SK-N-MC (cell line): ENCODE measurements at regions not wholly inside any gene's neighbourhood (a gene's known extent, or its start where the extent isn't known, plus 50 kb on each side); places are given as distances from the start of the nearest gene placed in this dataset.
"Not testable (repeated sequence)": the region's sequence is repeated elsewhere in the genome, so short reads cannot be mapped to it uniquely, and the experiment has no call there.

Experiments
- DNase-seq: peaks from one replicate; pipeline ENCODE4 v3.0.0-alpha.2; 2011; ENCODE audit warnings: low read depth, low spot score
- H3K27ac ChIP-seq: fragments of 200-600 bp; sonication (generic); 2 replicates; pipeline ENCODE4 v1.5.1; 2016; ENCODE audit warnings: mixed run types
- H3K36me3 ChIP-seq: fragments of 200-600 bp; sonication (generic); 2 replicates; pipeline ENCODE4 v1.6.1; 2017; ENCODE audit warnings: antibody characterized with exemption, low read length, mixed read lengths; ENCODE audit not compliant: insufficient read depth
- H3K4me3 ChIP-seq: fragments of 200-600 bp; sonication (generic); 2 replicates; pipeline ENCODE4 v1.5.1; 2016
- H3K9ac ChIP-seq: fragments of 200-600 bp; sonication (generic); 2 replicates; pipeline ENCODE4 v1.8.0; 2017; ENCODE audit warnings: mixed run types, mixed read lengths; ENCODE audit not compliant: insufficient read length
- H3K9me3 ChIP-seq: fragments of 200-600 bp; sonication (generic); 2 replicates; pipeline ENCODE4 v1.6.1; 2017; ENCODE audit warnings: low read depth, mild to moderate bottlenecking, antibody characterized with exemption, low read length, moderate library complexity, mixed read lengths
- EZH2 ChIP-seq: fragments of 200-600 bp; sonication (generic); IDR thresholded peaks from one replicate; pipeline ENCODE4 v1.6.1; 2017; ENCODE audit warnings: antibody characterized with exemption
- FOXP2 ChIP-seq: optimal IDR thresholded peaks from 2 replicates; pipeline ENCODE3; 2011; ENCODE audit warnings: mild to moderate bottlenecking, moderate library complexity; ENCODE audit not compliant: insufficient read depth; ENCODE audit errors: extremely low read length, control extremely low read depth
- POLR2AphosphoS5 ChIP-seq: IDR thresholded peaks from 2 replicates; pipeline ENCODE4 v1.6.1; 2012; ENCODE audit warnings: mild to moderate bottlenecking, low read depth, low read length, borderline replicate concordance

- Histone ChIP-seq H3K27ac (no peak overlapping the region), H3K9ac (no peak overlapping the region), H3K4me3 (no peak overlapping the region), H3K36me3 (no peaks in the 10 kb centered on the region), H3K9me3 (no peaks in the 10 kb centered on the region)
- TF ChIP-seq FOXP2 (no peak), POLR2AphosphoS5 (no peak), EZH2 (no peak)
- DNase-seq: no peak
Observed at GRCh38 chr2:195289081-195289480, 367.9 kb upstream of the SLC39A10 start.

GRCh38 chr2:195279840-195280427 lies 377.1 kb upstream of the SLC39A10 start:
- H3K9me3 ChIP-seq: no peaks in the 10 kb centered on the region
- H3K9ac ChIP-seq: no peak overlapping the region
- H3K27ac ChIP-seq: no peak overlapping the region
- TF ChIP-seq POLR2AphosphoS5: no peak
- DNase-seq: no peak
- no peak overlapping the region for H3K4me3 ChIP-seq
- no peaks in the 10 kb centered on the region for H3K36me3 ChIP-seq

- H3K4me3 ChIP-seq: no peak overlapping the region
- no peak overlapping the region for H3K9ac ChIP-seq
- no peaks in the 10 kb centered on the region for H3K36me3 ChIP-seq
- H3K27ac ChIP-seq: no peak overlapping the region
- TF ChIP-seq FOXP2: no peak
- TF ChIP-seq EZH2: no peak
- TF ChIP-seq POLR2AphosphoS5: no peak
- no peaks in the 10 kb centered on the region for H3K9me3 ChIP-seq
- DNase-seq: no peak
Observed at GRCh38 chr2:195270466-195271039, 386.5 kb upstream of the SLC39A10 start.

GRCh38 chr2:195269220-195269619 lies 387.8 kb upstream of the SLC39A10 start:
- Histone ChIP-seq H3K4me3 (no peak overlapping the region), H3K36me3 (no peaks in the 10 kb centered on the region), H3K9ac (no peak overlapping the region), H3K27ac (no peak overlapping the region), H3K9me3 (no peaks in the 10 kb centered on the region)
- TF ChIP-seq FOXP2: no peak
- no peak for TF ChIP-seq EZH2
- no peak for DNase-seq

- TF ChIP-seq EZH2 (no peak), FOXP2 (no peak), POLR2AphosphoS5 (no peak)
- H3K4me3 ChIP-seq: no peak overlapping the region
- H3K27ac ChIP-seq: no peak overlapping the region
- no peaks in the 10 kb centered on the region for H3K9me3 ChIP-seq
- H3K9ac ChIP-seq: no peak overlapping the region
- DNase-seq: no peak
- no peaks in the 10 kb centered on the region for H3K36me3 ChIP-seq
Observed at GRCh38 chr2:195257979-195258378, 399.0 kb upstream of the SLC39A10 start.

- Histone ChIP-seq H3K9ac (no peak overlapping the region), H3K36me3 (no peaks in the 10 kb centered on the region)
- no peak for DNase-seq
Observed at GRCh38 chr2:195252018-195252417, 405.0 kb upstream of the SLC39A10 start.

GRCh38 chr2:195251214-195251613 lies 405.8 kb upstream of the SLC39A10 start:
- Histone ChIP-seq H3K4me3 (no peak overlapping the region), H3K27ac (no peak overlapping the region), H3K9me3 (peaks cover 5% of the 10 kb centered on the region; the same call in 1 of the 2 replicates), H3K36me3 (no peaks in the 10 kb centered on the region), H3K9ac (no peak overlapping the region)
- no peak for DNase-seq
- TF ChIP-seq EZH2 (no peak), FOXP2 (no peak), POLR2AphosphoS5 (no peak)

More at GRCh38 chr2:195252018-195252417, 405.0 kb upstream of the SLC39A10 start:
- H3K4me3 ChIP-seq: no peak overlapping the region
- H3K9me3 ChIP-seq: peaks cover 2% of the 10 kb centered on the region; the same call in 1 of the 2 replicates
- TF ChIP-seq FOXP2: no peak
- TF ChIP-seq POLR2AphosphoS5: no peak
- no peak for TF ChIP-seq EZH2
- H3K27ac ChIP-seq: no peak overlapping the region

- TF ChIP-seq EZH2: no peak
- TF ChIP-seq POLR2AphosphoS5: no peak
- no peak for TF ChIP-seq FOXP2
- Histone ChIP-seq H3K9ac (no peak overlapping the region), H3K4me3 (no peak overlapping the region), H3K27ac (no peak overlapping the region), H3K9me3 (no peaks in the 10 kb centered on the region), H3K36me3 (no peaks in the 10 kb centered on the region)
- no peak for DNase-seq
Observed at GRCh38 chr2:195238826-195239225, 418.2 kb upstream of the SLC39A10 start.

GRCh38 chr2:195238379-195238778 lies 418.6 kb upstream of the SLC39A10 start:
- no peak overlapping the region for H3K9ac ChIP-seq
- no peaks in the 10 kb centered on the region for H3K36me3 ChIP-seq
- H3K9me3 ChIP-seq: no peaks in the 10 kb centered on the region
- no peak for DNase-seq
- TF ChIP-seq EZH2: no peak
- H3K27ac ChIP-seq: no peak overlapping the region
- H3K4me3 ChIP-seq: no peak overlapping the region

GRCh38 chr2:195228547-195228946 lies 428.5 kb upstream of the SLC39A10 start:
- not testable (repeated sequence) for H3K9me3 ChIP-seq, H3K27ac ChIP-seq, DNase-seq, H3K9ac ChIP-seq, H3K36me3 ChIP-seq, H3K4me3 ChIP-seq
